Left lung (tissue), 4 donors: ENCODE measurements at regions not wholly inside any gene's neighbourhood (a gene's known extent, or its start where the extent isn't known, plus 50 kb on each side); places are given as distances from the start of the nearest gene placed in this dataset.

Experiments
- ATAC-seq: fragments of 200-7000 bp; cut with Tn5 transposase; one replicate; pipeline ENCODE4 v1.9.1; 2020; ENCODE audit warnings: moderate library complexity
- DNase-seq, 4 donors: peaks; one replicate each; pipeline ENCODE4 v3.0.0-alpha.2; 2013 to 2020
- H3K27ac ChIP-seq, 2 donors: fragments of 200-600 bp; sonication (generic) in 1 of 2; one replicate each; pipeline versions ENCODE4 v1.5.0 to v1.8.0; 2020 to 2021
- H3K27me3 ChIP-seq, 2 donors: fragments of 200-600 bp; sonication (generic) in 1 of 2; one replicate each; pipeline versions ENCODE4 v1.5.0 to v1.8.0; 2020 to 2021
- H3K36me3 ChIP-seq, 2 donors: fragments of 200-600 bp; sonication (generic) in 1 of 2; one replicate each; pipeline versions ENCODE4 v1.5.0 to v1.8.0; 2020 to 2021
- H3K4me1 ChIP-seq, 2 donors: fragments of 200-600 bp; one replicate each; pipeline ENCODE4 v1.8.0; 2021
- H3K4me3 ChIP-seq, 2 donors: fragments of 200-600 bp; sonication (generic) in 1 of 2; one replicate each; pipeline versions ENCODE4 v1.5.0 to v1.8.0; 2020 to 2021; ENCODE audit warnings: mild to moderate bottlenecking in 1 of 2
- H3K9me3 ChIP-seq, 2 donors: fragments of 200-600 bp; sonication (generic) in 1 of 2; one replicate each; pipeline versions ENCODE4 v1.5.0 to v1.8.0; 2020 to 2021
- CTCF ChIP-seq, 2 donors: fragments of 200-600 bp; sonication (generic) in 1 of 2; IDR thresholded peaks; one replicate each; pipeline versions ENCODE4 v1.5.0 to v1.8.0; 2021; ENCODE audit warnings: antibody characterized with exemption in 2 of 2
- intact Hi-C, 2 donors: fragments of 100-400 bp; cut with DNase I; formaldehyde crosslinking; loops; one replicate each; pipeline versions ENCODE4 v1.11.2 to v1.14.2; 2022
- donor health status: DM: no; HTN: yes; CAD: no.
- donor health status: DM: no; HTN: no; CAD: no.

GRCh38 chr2:207471261-207471660 lies 58.5 kb upstream of the CREB1 start:
- Histone ChIP-seq H3K4me3 (no peak overlapping the region), H3K36me3 (no peaks in the 10 kb centered on the region), H3K27ac (no peak overlapping the region), H3K27me3 (no peaks in the 10 kb centered on the region), H3K9me3 (no peaks in the 10 kb centered on the region), H3K4me1 (peaks cover 3 to 22% of the 10 kb centered on the region in 2 donors)
- intact Hi-C loops: loop anchor here (5.0 to 10.0 kb wide), 4 partner anchors 484 to 776 kb away; no protein-coding TSS in a partner anchor
- DNase-seq: no peak
- TF ChIP-seq CTCF (IDR thresholded peaks at IDR 0.05): no peak
- no peak for ATAC-seq

- no peak for DNase-seq
- Histone ChIP-seq H3K4me3 (no peak overlapping the region), H3K9me3 (no peaks in the 10 kb centered on the region), H3K36me3 (no peaks in the 10 kb centered on the region), H3K27ac (peak overlapping the region in 1 of 2 donors; percentile 30), H3K27me3 (no peaks in the 10 kb centered on the region), H3K4me1 (peaks cover 3 to 22% of the 10 kb centered on the region in 2 donors)
- no peak for TF ChIP-seq CTCF (IDR thresholded peaks at IDR 0.05)
- intact Hi-C loops: loop anchor here (5.0 to 10.0 kb wide), 4 partner anchors 485 to 778 kb away; no protein-coding TSS in a partner anchor
- peak; percentile 11 for ATAC-seq
Observed at GRCh38 chr2:207472343-207473048, 57.3 kb upstream of the CREB1 start.

GRCh38 chr2:207473049-207473930 lies 56.5 kb upstream of the CREB1 start:
- TF ChIP-seq CTCF (IDR thresholded peaks at IDR 0.05): peak; percentile 28 to 42
- Histone ChIP-seq H3K36me3 (no peaks in the 10 kb centered on the region), H3K27me3 (no peaks in the 10 kb centered on the region), H3K4me3 (no peak overlapping the region), H3K27ac (peak overlapping the region in 1 of 2 donors; percentile 30), H3K4me1 (peaks cover 3 to 22% of the 10 kb centered on the region in 2 donors), H3K9me3 (no peaks in the 10 kb centered on the region)
- DNase-seq (peak in 2 of 4 donors; percentile 24 to 46), ATAC-seq (peak; percentile 90)
- intact Hi-C loops: loop anchor here (5.0 to 10.0 kb wide), 4 partner anchors 486 to 778 kb away; no protein-coding TSS in a partner anchor

- DNase-seq (no peak), ATAC-seq (no peak)
- Histone ChIP-seq H3K4me1 (peaks cover 3 to 22% of the 10 kb centered on the region in 2 donors), H3K36me3 (no peaks in the 10 kb centered on the region), H3K27me3 (no peaks in the 10 kb centered on the region), H3K9me3 (no peaks in the 10 kb centered on the region), H3K4me3 (no peak overlapping the region), H3K27ac (no peak overlapping the region)
- intact Hi-C loops: loop anchor here (5.0 to 10.0 kb wide), 4 partner anchors 487 to 779 kb away; no protein-coding TSS in a partner anchor
- no peak for TF ChIP-seq CTCF (IDR thresholded peaks at IDR 0.05)
Observed at GRCh38 chr2:207473931-207474235, 55.9 kb upstream of the CREB1 start.
